ENCODE measurements at regions not wholly inside any gene's neighbourhood (a gene's known extent, or its start where the extent isn't known, plus 50 kb on each side); places are given as distances from the start of the nearest gene placed in this dataset.

- TF ChIP-seq POLR2AphosphoS5 (IDR thresholded peaks at IDR 0.05; ENCODE audit: low read depth, low read length): no peak
- TF ChIP-seq FOXP2 (optimal IDR thresholded peaks at IDR 0.05; ENCODE audit: borderline replicate concordance, extremely low read depth, extremely low read length, insufficient read depth): no peak
- no peak for TF ChIP-seq SIN3A (IDR thresholded peaks at IDR 0.05; ENCODE audit: borderline replicate concordance, insufficient read depth, low read length)
- no peak for TF ChIP-seq REST (IDR thresholded peaks at IDR 0.05; ENCODE audit: insufficient read depth in 1 of 2, low read depth in 2 of 2, low read length in 2 of 2)
- TF ChIP-seq TAF1 (IDR thresholded peaks at IDR 0.05; ENCODE audit: borderline replicate concordance, insufficient read depth, low read length): no peak
These were observed 93.7 kb upstream of the SFSWAP start for GRCh38 chr12:131617179-131617578.

GRCh38 chr12:131617596-131618302 is 93.1 kb upstream of the SFSWAP start:
- TF ChIP-seq TAF1 (IDR thresholded peaks at IDR 0.05; ENCODE audit: borderline replicate concordance, insufficient read depth, low read length) (no peak), POLR2AphosphoS5 (IDR thresholded peaks at IDR 0.05; ENCODE audit: low read depth, low read length) (no peak), FOXP2 (optimal IDR thresholded peaks at IDR 0.05; ENCODE audit: borderline replicate concordance, extremely low read depth, extremely low read length, insufficient read depth) (no peak), SIN3A (IDR thresholded peaks at IDR 0.05; ENCODE audit: borderline replicate concordance, insufficient read depth, low read length) (no peak), REST (IDR thresholded peaks at IDR 0.05; ENCODE audit: insufficient read depth in 1 of 2, low read depth in 2 of 2, low read length in 2 of 2) (no peak)

GRCh38 chr12:131618303-131618658 is 92.6 kb upstream of the SFSWAP start:
- TF ChIP-seq TAF1 (IDR thresholded peaks at IDR 0.05; ENCODE audit: borderline replicate concordance, insufficient read depth, low read length) (no peak), REST (IDR thresholded peaks at IDR 0.05; ENCODE audit: insufficient read depth in 1 of 2, low read depth in 2 of 2, low read length in 2 of 2) (peak; percentile 76 to 92), SIN3A (IDR thresholded peaks at IDR 0.05; ENCODE audit: borderline replicate concordance, insufficient read depth, low read length) (no peak)

GRCh38 chr12:131618701-131619100 is 92.2 kb upstream of the SFSWAP start:
- TF ChIP-seq SIN3A (IDR thresholded peaks at IDR 0.05; ENCODE audit: borderline replicate concordance, insufficient read depth, low read length) (no peak), TAF1 (IDR thresholded peaks at IDR 0.05; ENCODE audit: borderline replicate concordance, insufficient read depth, low read length) (no peak), FOXP2 (optimal IDR thresholded peaks at IDR 0.05; ENCODE audit: borderline replicate concordance, extremely low read depth, extremely low read length, insufficient read depth) (no peak), POLR2AphosphoS5 (IDR thresholded peaks at IDR 0.05; ENCODE audit: low read depth, low read length) (no peak), REST (IDR thresholded peaks at IDR 0.05; ENCODE audit: insufficient read depth in 1 of 2, low read depth in 2 of 2, low read length in 2 of 2) (no peak)

Data from PFSK-1 (cell line).